HG02885 (cell line): ENCODE measurements at regions not wholly inside any gene's neighbourhood (a gene's known extent, or its start where the extent isn't known, plus 50 kb on each side); places are given as distances from the start of the nearest gene placed in this dataset.

ENCODE experiments used
- ATAC-seq: cut with Tn5 transposase; IDR thresholded peaks from one replicate; pipeline ENCODE4 v1.9.1; 2021; ENCODE audit warnings: mild to moderate bottlenecking; ENCODE audit not compliant: unreplicated experiment, poor library complexity

GRCh38 chr2:51706220-51706619, 674.3 kb upstream of the NRXN1 start:
- no peak for ATAC-seq

- ATAC-seq, result no peak
These were observed 673.5 kb upstream of the NRXN1 start for GRCh38 chr2:51705417-51705816.

GRCh38 chr2:51698021-51698420, 666.1 kb upstream of the NRXN1 start:
- ATAC-seq, result no peak

- no peak for ATAC-seq
These were observed 665.2 kb upstream of the NRXN1 start for GRCh38 chr2:51697095-51697494.

GRCh38 chr2:51695531-51695930, 663.6 kb upstream of the NRXN1 start:
- ATAC-seq, result no peak

GRCh38 chr2:51693640-51694039, 661.7 kb upstream of the NRXN1 start:
- no peak for ATAC-seq

GRCh38 chr2:51681854-51682253, 649.9 kb upstream of the NRXN1 start:
- ATAC-seq, result no peak

GRCh38 chr2:51673628-51674027, 641.7 kb upstream of the NRXN1 start:
- ATAC-seq, result no peak

GRCh38 chr2:51667679-51668078, 635.7 kb upstream of the NRXN1 start:
- no peak for ATAC-seq

- no peak for ATAC-seq
These were observed 630.3 kb upstream of the NRXN1 start for GRCh38 chr2:51662187-51662586.

GRCh38 chr2:51657849-51658248, 625.9 kb upstream of the NRXN1 start:
- ATAC-seq, result no peak

GRCh38 chr2:51650769-51651168, 618.8 kb upstream of the NRXN1 start:
- ATAC-seq, result peak; percentile 74

GRCh38 chr2:51649366-51649765, 617.4 kb upstream of the NRXN1 start:
- no peak for ATAC-seq

GRCh38 chr2:51638811-51639210, 606.9 kb upstream of the NRXN1 start:
- no peak for ATAC-seq

- ATAC-seq, result no peak
These were observed 601.1 kb upstream of the NRXN1 start for GRCh38 chr2:51633073-51633472.

- ATAC-seq, result no peak
These were observed 597.5 kb upstream of the NRXN1 start for GRCh38 chr2:51629406-51629805.

GRCh38 chr2:51628917-51629316, 597.0 kb upstream of the NRXN1 start:
- no peak for ATAC-seq

GRCh38 chr2:51624995-51625394, 593.1 kb upstream of the NRXN1 start:
- ATAC-seq, result no peak

GRCh38 chr2:51620796-51621195, 588.9 kb upstream of the NRXN1 start:
- ATAC-seq, result no peak

GRCh38 chr2:51619961-51620360, 588.0 kb upstream of the NRXN1 start:
- no peak for ATAC-seq

- ATAC-seq, result no peak
These were observed 580.5 kb upstream of the NRXN1 start for GRCh38 chr2:51612387-51612786.

GRCh38 chr2:51601706-51602105, 569.8 kb upstream of the NRXN1 start:
- no peak for ATAC-seq

- ATAC-seq, result no peak
These were observed 565.2 kb upstream of the NRXN1 start for GRCh38 chr2:51597086-51597485.
